ENCODE measurements at regions not wholly inside any gene's neighbourhood (a gene's known extent, or its start where the extent isn't known, plus 50 kb on each side); places are given as distances from the start of the nearest gene placed in this dataset.

- no peaks in the 10 kb centered on the region for H3K4me1 ChIP-seq (ENCODE audit: insufficient read depth, low read length)
- no peak overlapping the region for H3K9ac ChIP-seq (ENCODE audit: low read depth, low read length)
- H3K4me3 ChIP-seq (ENCODE audit: low read length) = no peak overlapping the region
- no peak overlapping the region for H3K27ac ChIP-seq (ENCODE audit: low read length)
- no peaks in the 10 kb centered on the region for H3K36me3 ChIP-seq (ENCODE audit: insufficient read depth, low read depth, low read length)
- no peaks in the 10 kb centered on the region for H3K9me3 ChIP-seq (ENCODE audit: insufficient read depth, low read depth, low read length)
- H3K27me3 ChIP-seq (ENCODE audit: insufficient read depth, low read length) = no peaks in the 10 kb centered on the region
Measured at GRCh38 chr14:99026471-99026870, 245.5 kb downstream of the BCL11B start.

GRCh38 chr14:99028041-99028440 lies 244.0 kb downstream of the BCL11B start:
- Histone ChIP-seq H3K27ac (ENCODE audit: low read length) (no peak overlapping the region), H3K4me1 (ENCODE audit: insufficient read depth, low read length) (no peaks in the 10 kb centered on the region), H3K9ac (ENCODE audit: low read depth, low read length) (no peak overlapping the region), H3K27me3 (ENCODE audit: insufficient read depth, low read length) (no peaks in the 10 kb centered on the region), H3K9me3 (ENCODE audit: insufficient read depth, low read depth, low read length) (no peaks in the 10 kb centered on the region), H3K36me3 (ENCODE audit: insufficient read depth, low read depth, low read length) (no peaks in the 10 kb centered on the region), H3K4me3 (ENCODE audit: low read length) (no peak overlapping the region)

GRCh38 chr14:99028521-99028920 lies 243.5 kb downstream of the BCL11B start:
- no peaks in the 10 kb centered on the region for H3K4me1 ChIP-seq (ENCODE audit: insufficient read depth, low read length)
- no peak overlapping the region for H3K9ac ChIP-seq (ENCODE audit: low read depth, low read length)
- no peak overlapping the region for H3K27ac ChIP-seq (ENCODE audit: low read length)
- no peaks in the 10 kb centered on the region for H3K9me3 ChIP-seq (ENCODE audit: insufficient read depth, low read depth, low read length)
- no peaks in the 10 kb centered on the region for H3K27me3 ChIP-seq (ENCODE audit: insufficient read depth, low read length)
- no peak overlapping the region for H3K4me3 ChIP-seq (ENCODE audit: low read length)
- no peaks in the 10 kb centered on the region for H3K36me3 ChIP-seq (ENCODE audit: insufficient read depth, low read depth, low read length)

- Histone ChIP-seq H3K4me3 (ENCODE audit: low read length) (no peak overlapping the region), H3K27ac (ENCODE audit: low read length) (no peak overlapping the region), H3K27me3 (ENCODE audit: insufficient read depth, low read length) (no peaks in the 10 kb centered on the region), H3K9me3 (ENCODE audit: insufficient read depth, low read depth, low read length) (no peaks in the 10 kb centered on the region), H3K9ac (ENCODE audit: low read depth, low read length) (no peak overlapping the region), H3K4me1 (ENCODE audit: insufficient read depth, low read length) (no peaks in the 10 kb centered on the region), H3K36me3 (ENCODE audit: insufficient read depth, low read depth, low read length) (no peaks in the 10 kb centered on the region)
Measured at GRCh38 chr14:99029145-99029915, 242.7 kb downstream of the BCL11B start.

GRCh38 chr14:99029916-99030305 lies 242.1 kb downstream of the BCL11B start:
- no peaks in the 10 kb centered on the region for H3K4me1 ChIP-seq (ENCODE audit: insufficient read depth, low read length)
- H3K27me3 ChIP-seq (ENCODE audit: insufficient read depth, low read length) = no peaks in the 10 kb centered on the region
- no peaks in the 10 kb centered on the region for H3K9me3 ChIP-seq (ENCODE audit: insufficient read depth, low read depth, low read length)

GRCh38 chr14:99030454-99030853 lies 241.5 kb downstream of the BCL11B start:
- Histone ChIP-seq H3K36me3 (ENCODE audit: insufficient read depth, low read depth, low read length) (no peaks in the 10 kb centered on the region), H3K9ac (ENCODE audit: low read depth, low read length) (no peak overlapping the region), H3K27me3 (ENCODE audit: insufficient read depth, low read length) (no peaks in the 10 kb centered on the region), H3K9me3 (ENCODE audit: insufficient read depth, low read depth, low read length) (no peaks in the 10 kb centered on the region), H3K4me1 (ENCODE audit: insufficient read depth, low read length) (no peaks in the 10 kb centered on the region), H3K4me3 (ENCODE audit: low read length) (no peak overlapping the region), H3K27ac (ENCODE audit: low read length) (no peak overlapping the region)

More at GRCh38 chr14:99029916-99030305, 242.1 kb downstream of the BCL11B start:
- Histone ChIP-seq H3K27ac (ENCODE audit: low read length) (no peak overlapping the region), H3K36me3 (ENCODE audit: insufficient read depth, low read depth, low read length) (no peaks in the 10 kb centered on the region), H3K9ac (ENCODE audit: low read depth, low read length) (no peak overlapping the region), H3K4me3 (ENCODE audit: low read length) (no peak overlapping the region)

GRCh38 chr14:99032759-99033158 lies 239.2 kb downstream of the BCL11B start:
- Histone ChIP-seq H3K9ac (ENCODE audit: low read depth, low read length) (no peak overlapping the region), H3K27me3 (ENCODE audit: insufficient read depth, low read length) (no peaks in the 10 kb centered on the region), H3K36me3 (ENCODE audit: insufficient read depth, low read depth, low read length) (no peaks in the 10 kb centered on the region), H3K9me3 (ENCODE audit: insufficient read depth, low read depth, low read length) (no peaks in the 10 kb centered on the region), H3K4me3 (ENCODE audit: low read length) (no peak overlapping the region), H3K4me1 (ENCODE audit: insufficient read depth, low read length) (peaks cover 5% of the 10 kb centered on the region; the same call in 1 of the 2 replicates), H3K27ac (ENCODE audit: low read length) (no peak overlapping the region)

GRCh38 chr14:99033951-99034350 lies 238.0 kb downstream of the BCL11B start:
- H3K36me3 ChIP-seq (ENCODE audit: insufficient read depth, low read depth, low read length) = no peaks in the 10 kb centered on the region
- no peaks in the 10 kb centered on the region for H3K9me3 ChIP-seq (ENCODE audit: insufficient read depth, low read depth, low read length)
- no peak overlapping the region for H3K27ac ChIP-seq (ENCODE audit: low read length)
- no peak overlapping the region for H3K4me3 ChIP-seq (ENCODE audit: low read length)
- peaks cover 5% of the 10 kb centered on the region; the same call in 1 of the 2 replicates for H3K4me1 ChIP-seq (ENCODE audit: insufficient read depth, low read length)
- no peaks in the 10 kb centered on the region for H3K27me3 ChIP-seq (ENCODE audit: insufficient read depth, low read length)
- no peak overlapping the region for H3K9ac ChIP-seq (ENCODE audit: low read depth, low read length)

GRCh38 chr14:99034711-99035171 lies 237.3 kb downstream of the BCL11B start:
- H3K27ac ChIP-seq (ENCODE audit: low read length) = no peak overlapping the region
- no peak overlapping the region for H3K9ac ChIP-seq (ENCODE audit: low read depth, low read length)
- H3K36me3 ChIP-seq (ENCODE audit: insufficient read depth, low read depth, low read length) = no peaks in the 10 kb centered on the region
- H3K27me3 ChIP-seq (ENCODE audit: insufficient read depth, low read length) = no peaks in the 10 kb centered on the region
- no peak overlapping the region for H3K4me3 ChIP-seq (ENCODE audit: low read length)
- H3K4me1 ChIP-seq (ENCODE audit: insufficient read depth, low read length) = peaks cover 5% of the 10 kb centered on the region; the same call in 1 of the 2 replicates
- H3K9me3 ChIP-seq (ENCODE audit: insufficient read depth, low read depth, low read length) = no peaks in the 10 kb centered on the region

GRCh38 chr14:99035268-99035667 lies 236.7 kb downstream of the BCL11B start:
- Histone ChIP-seq H3K4me3 (ENCODE audit: low read length) (no peak overlapping the region), H3K27ac (ENCODE audit: low read length) (no peak overlapping the region), H3K36me3 (ENCODE audit: insufficient read depth, low read depth, low read length) (no peaks in the 10 kb centered on the region), H3K27me3 (ENCODE audit: insufficient read depth, low read length) (no peaks in the 10 kb centered on the region; the same call in 1 of the 2 replicates), H3K9ac (ENCODE audit: low read depth, low read length) (no peak overlapping the region), H3K9me3 (ENCODE audit: insufficient read depth, low read depth, low read length) (no peaks in the 10 kb centered on the region), H3K4me1 (ENCODE audit: insufficient read depth, low read length) (peaks cover 5% of the 10 kb centered on the region; the same call in 1 of the 2 replicates)

- Histone ChIP-seq H3K9ac (ENCODE audit: low read depth, low read length) (no peak overlapping the region; the same call in 1 of the 2 replicates), H3K36me3 (ENCODE audit: insufficient read depth, low read depth, low read length) (no peaks in the 10 kb centered on the region), H3K27ac (ENCODE audit: low read length) (no peak overlapping the region), H3K4me3 (ENCODE audit: low read length) (no peak overlapping the region), H3K27me3 (ENCODE audit: insufficient read depth, low read length) (no peaks in the 10 kb centered on the region; the same call in 1 of the 2 replicates), H3K9me3 (ENCODE audit: insufficient read depth, low read depth, low read length) (no peaks in the 10 kb centered on the region), H3K4me1 (ENCODE audit: insufficient read depth, low read length) (peaks cover 5% of the 10 kb centered on the region; the same call in 1 of the 2 replicates)
Measured at GRCh38 chr14:99035712-99036610, 236.0 kb downstream of the BCL11B start.
